HG02642 (cell line): ENCODE measurements at regions not wholly inside any gene's neighbourhood (a gene's known extent, or its start where the extent isn't known, plus 50 kb on each side); places are given as distances from the start of the nearest gene placed in this dataset.
"Not testable (repeated sequence)": the region's sequence is repeated elsewhere in the genome, so short reads cannot be mapped to it uniquely, and the experiment has no call there.

Source experiments
- ATAC-seq: cut with Tn5 transposase; IDR thresholded peaks from one replicate; pipeline ENCODE4 v1.9.1; 2021; ENCODE audit warnings: mild to moderate bottlenecking; ENCODE audit not compliant: unreplicated experiment, poor library complexity

DNA sequence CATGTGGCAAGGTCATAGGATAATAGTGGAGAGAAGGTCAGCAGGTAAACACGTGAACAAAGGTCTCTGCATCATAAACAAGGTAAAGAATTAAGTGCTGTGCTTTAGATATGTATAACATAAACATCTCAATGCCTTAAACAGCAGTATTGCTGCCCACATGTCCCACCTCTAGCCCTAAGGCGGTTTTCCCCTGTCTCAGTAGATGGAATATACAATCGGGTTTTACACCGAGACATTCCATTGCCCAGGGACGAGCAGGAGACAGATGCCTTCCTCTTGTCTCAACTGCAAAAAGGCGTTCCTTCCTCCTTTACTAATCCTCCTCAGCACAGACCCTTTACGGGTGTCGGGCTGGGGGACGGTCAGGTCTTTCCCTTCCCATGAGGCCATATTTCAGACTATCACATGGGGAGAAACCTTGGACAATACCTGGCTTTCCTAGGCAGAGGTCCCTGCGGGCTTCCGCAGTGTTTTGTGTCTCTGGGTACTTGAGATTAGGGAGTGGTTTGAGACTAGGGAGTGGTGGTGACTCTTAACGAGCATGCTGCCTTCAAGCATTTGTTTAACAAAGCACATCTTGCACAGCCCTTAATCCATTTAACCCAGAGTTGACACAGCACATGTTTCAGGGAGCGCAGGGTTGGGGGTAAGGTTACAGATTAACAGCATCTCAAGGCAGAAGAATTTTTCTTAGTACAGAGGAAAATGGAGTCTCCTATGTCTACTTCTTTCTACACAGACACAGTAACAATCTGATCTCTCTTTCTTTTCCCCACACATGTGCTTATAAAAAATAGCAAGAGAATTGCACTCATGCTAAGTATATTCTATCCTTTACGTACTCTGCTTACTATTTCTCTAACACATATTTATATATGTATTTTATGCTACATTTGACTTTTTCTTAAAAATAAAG, 347.7 kb upstream of the TMEFF2 start:
- ATAC-seq, result not testable (repeated sequence)

DNA sequence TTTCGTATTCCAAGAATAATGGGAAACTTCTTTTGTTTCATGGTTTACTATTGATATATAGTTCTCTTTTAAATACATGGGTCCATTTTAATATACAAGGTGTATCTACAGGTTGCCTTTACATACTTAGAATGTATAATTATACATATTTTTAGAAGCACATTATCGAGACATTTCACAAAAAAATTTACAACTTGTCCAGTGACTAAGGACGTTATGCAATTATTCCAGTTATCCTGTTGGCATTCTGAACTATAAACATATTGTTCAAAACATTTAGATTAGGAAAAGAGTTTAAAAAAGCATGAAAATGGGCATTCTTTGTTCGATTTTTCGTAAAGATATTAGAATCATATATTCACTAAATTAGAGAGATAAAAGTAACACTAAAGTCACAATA, 344.6 kb upstream of the TMEFF2 start:
- ATAC-seq, result no peak

DNA sequence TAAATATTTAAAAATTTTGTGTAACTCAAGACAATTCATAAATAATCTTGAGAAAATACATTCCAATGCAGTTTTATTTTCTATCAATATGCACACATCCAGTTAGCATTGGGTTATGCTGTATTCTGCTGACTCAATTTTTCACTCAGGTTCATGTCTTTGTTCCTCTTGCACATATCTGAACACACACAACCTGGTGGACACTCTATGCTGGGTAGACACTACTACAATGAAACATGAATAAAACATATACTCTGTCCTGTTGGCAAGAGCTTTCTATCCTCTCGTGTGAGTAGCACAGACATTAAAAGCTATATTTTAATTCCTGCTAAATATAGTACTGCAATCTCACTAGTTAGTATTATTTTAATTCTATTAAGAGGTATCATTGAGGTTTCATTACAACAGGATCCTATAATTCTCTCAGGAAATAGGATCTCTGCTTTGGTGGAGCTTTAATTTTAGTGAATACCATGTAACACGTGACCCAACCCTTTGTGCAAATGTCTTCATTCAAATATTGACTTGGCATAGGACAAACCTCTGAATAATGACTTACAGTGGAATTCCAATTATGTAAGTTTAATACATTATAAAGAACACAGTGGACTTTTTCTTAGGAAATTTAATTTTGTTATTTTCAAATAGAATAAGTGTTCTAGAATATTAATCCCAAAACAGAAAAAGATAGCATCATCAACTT, 342.3 kb upstream of the TMEFF2 start:
- ATAC-seq, result no peak

GRCh38 chr2:192535956-192536921, 341.5 kb upstream of the TMEFF2 start:
- no peak for ATAC-seq

- no peak for ATAC-seq
Observed at GRCh38 chr2:192534072-192534471, 339.3 kb upstream of the TMEFF2 start.

DNA sequence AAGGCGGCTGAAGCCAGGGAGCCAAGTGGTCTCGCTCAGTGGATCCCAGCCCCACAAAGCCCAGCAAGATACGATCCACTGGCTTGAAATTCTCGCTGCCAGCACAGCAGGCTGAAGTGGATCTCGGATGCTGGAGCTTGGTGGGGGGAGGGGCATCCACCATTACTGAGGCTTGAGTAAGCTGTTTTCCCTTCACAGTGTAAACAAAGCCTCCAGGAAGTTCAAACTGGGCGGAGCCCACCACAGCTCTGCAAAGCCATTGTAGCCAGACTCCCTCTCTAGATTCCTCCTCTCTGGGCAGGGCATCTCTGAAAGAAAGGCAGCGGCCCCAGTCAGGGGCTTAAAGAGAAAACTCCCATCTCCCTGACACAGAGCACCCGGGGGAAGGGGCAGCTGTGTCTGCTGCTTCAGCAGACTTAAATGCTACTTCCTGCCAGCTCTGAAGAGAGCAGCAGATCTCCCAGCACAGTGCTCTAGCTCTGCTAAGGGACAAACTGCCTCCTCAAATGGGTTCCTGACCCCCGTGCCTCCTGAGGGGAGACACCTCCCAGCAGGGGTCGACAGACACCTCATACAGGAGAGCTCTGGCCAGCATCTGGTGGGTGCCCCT, 330.0 kb upstream of the TMEFF2 start:
- ATAC-seq, result not testable (repeated sequence)

GRCh38 chr2:192524214-192524613, 329.5 kb upstream of the TMEFF2 start:
- not testable (repeated sequence) for ATAC-seq

DNA sequence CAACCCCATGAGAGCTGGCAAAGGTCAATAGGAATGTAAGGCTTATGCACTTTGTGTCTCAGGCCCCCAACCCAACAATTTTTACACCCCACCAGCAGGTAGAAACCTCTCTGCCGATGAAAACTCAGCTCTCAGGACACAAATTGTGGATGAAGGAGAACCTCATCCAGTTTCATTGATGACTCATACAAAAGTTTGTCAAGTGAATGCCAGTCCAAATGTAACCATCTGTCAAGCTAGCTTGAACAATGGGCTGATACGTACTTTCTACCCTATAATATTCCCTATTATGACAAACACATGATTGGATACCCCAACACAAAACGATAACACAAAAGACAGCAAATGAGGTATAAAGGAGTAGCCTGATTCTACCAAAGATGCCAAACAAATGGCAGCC, 321.2 kb upstream of the TMEFF2 start:
- ATAC-seq, result no peak

GRCh38 chr2:192513575-192513974, 318.8 kb upstream of the TMEFF2 start:
- ATAC-seq, result no peak

GRCh38 chr2:192507836-192508450, 313.2 kb upstream of the TMEFF2 start:
- not testable (repeated sequence) for ATAC-seq

DNA sequence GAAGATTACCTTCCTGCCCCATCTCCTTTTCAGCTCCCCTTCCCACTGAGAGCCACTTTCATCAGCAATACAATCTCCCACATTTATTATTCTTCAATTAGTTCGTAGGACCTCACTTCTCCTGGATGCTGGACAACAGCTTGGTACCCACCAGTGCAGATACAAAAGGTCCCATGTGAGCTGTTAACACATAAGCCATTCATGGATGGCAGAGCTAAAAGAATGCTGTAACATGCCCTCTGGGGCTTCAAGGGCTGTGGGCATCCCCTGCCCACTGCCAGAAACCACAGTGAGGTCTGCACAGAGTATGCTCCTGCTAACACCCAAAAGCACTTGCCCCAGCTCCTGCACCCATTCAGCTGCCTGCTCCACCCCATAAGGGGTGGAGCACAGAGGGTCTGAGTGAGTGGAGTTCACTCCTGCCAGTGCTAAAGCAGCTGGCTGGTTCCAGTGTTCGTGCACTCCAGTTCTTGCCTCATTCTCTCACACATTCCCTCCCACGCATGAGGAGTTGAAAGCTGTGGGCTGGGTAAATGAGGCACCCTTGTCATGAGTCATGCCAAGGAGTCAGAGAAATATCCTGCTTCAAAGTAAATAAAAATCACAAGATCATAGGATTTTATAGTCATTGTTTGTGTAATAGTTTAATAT, 305.9 kb upstream of the TMEFF2 start:
- ATAC-seq, result peak; percentile 71

DNA sequence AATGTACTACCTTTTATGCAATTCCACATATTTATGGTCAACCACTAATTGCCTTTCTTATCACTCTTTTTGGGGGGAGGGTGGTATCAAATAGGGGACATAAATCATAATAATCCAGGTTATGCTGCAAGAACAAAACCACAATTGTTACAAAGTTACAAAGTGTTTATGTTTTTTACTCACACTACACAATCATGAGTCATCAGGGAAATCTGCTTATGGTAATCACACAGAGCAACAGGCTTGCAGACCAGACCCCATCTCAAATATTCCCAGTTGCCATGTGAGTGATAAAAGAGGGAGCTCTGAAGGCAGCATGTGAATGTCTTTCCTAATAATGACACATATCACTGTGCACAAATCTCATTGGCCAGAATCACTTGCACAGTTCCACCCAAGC, 304.7 kb upstream of the TMEFF2 start:
- no peak for ATAC-seq

- no peak for ATAC-seq
Observed at GRCh38 chr2:192498747-192499146, 304.0 kb upstream of the TMEFF2 start.

- ATAC-seq, result not testable (repeated sequence)
Observed at GRCh38 chr2:192488158-192488557, 293.4 kb upstream of the TMEFF2 start.

DNA sequence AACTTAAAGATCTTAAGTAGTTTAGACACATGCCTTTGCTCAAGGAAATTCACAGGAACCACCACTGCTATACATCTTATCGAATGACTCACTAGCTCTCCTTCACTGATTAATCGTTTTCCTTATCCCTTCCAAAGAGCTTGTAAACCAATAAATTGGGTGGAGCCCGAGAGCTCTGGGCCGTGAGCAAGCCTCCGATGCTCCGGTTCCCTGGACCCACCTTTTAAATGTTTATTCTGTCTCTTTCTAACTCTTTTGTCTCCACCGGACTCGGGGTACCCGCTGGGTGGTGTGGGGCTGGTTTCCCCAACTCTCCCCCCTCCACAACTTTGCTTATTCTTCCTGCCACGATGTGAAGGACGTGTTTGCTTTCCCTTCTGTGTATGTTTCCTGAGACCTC, 292.9 kb upstream of the TMEFF2 start:
- ATAC-seq, result no peak

DNA sequence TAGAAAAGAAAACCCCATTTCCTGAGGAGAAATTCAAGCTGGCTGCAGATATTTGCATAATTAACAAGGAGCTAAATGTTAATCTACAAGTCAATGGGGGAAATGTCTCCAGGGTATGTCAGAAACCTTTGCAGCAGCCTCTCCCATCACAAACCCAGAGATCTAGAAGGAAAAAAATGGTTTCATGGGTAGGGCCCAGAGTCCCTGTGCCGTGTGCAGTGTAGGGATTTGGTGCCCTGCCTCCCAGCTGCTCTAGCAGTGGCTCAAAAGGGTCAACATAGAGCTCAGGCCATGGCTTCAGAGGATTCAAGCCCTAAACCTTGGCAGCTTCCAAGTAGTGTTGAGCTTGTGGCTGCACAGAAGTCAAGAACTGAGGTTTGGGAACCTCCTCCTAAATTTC, 290.2 kb upstream of the TMEFF2 start:
- no peak for ATAC-seq

DNA sequence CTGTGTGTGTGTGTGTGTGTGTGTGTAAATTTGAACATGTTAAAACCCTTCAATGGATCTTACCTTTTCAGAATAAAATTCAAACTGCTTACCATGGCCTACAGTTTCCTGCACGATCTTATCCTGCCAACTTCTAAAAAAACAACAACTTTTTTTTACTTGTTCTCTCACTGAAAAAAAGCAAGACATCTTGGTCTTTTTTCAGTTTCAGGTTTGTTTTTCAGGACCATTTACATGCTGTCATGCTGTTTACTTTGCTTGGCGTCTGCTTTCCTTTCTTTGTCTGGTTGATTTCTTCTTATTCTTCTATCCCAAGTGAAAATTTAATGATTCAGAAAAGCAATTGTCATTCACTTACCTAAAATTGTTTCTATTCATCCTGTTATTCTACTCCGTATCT, 286.3 kb upstream of the TMEFF2 start:
- ATAC-seq, result no peak

DNA sequence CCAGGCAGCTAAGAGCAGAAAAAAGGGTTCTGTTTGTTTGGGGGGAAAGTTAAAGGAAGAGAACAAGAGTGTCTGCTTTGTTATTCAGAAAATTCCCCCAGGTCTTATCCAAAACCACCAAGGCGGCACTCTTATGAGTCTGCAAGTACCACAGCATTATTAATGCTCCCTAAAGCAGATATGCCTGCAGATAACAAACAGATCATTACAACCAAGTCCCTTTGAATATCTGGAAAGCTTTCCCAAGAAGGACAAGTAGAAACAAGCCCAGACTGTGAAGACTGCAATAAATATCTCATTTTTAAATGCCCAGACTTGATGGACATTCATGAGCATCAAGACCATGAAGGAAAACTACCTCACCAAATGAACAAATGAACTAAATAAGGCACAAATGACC, 278.6 kb upstream of the TMEFF2 start:
- no peak for ATAC-seq

- ATAC-seq, result no peak
Observed at GRCh38 chr2:192471982-192472381, 277.2 kb upstream of the TMEFF2 start.
